Neuronal stem cell (in vitro differentiated cells): ENCODE measurements at regions not wholly inside any gene's neighbourhood (a gene's known extent, or its start where the extent isn't known, plus 50 kb on each side); places are given as distances from the start of the nearest gene placed in this dataset.
A peak's percentile ranks its signal among the peaks of the same experiment; 100 is the strongest.

Experiments used
- DNase-seq: peaks from one replicate; pipeline ENCODE4 v3.0.0-alpha.2; 2013; ENCODE audit warnings: low spot score
- H2AFZ ChIP-seq: one replicate; pipeline ENCODE4 v1.6.1; 2013; ENCODE audit warnings: mild to moderate bottlenecking, low read length, inconsistent platforms
- H2AK5ac ChIP-seq: 2 replicates; pipeline ENCODE4 v1.6.1; 2013; ENCODE audit warnings: low read depth, mild to moderate bottlenecking, inconsistent platforms, low read length, moderate library complexity, mixed read lengths
- H2BK120ac ChIP-seq: 2 replicates; pipeline ENCODE4 v1.6.1; 2013; ENCODE audit warnings: low read depth, mild to moderate bottlenecking, inconsistent platforms, low read length, moderate library complexity, mixed read lengths
- H2BK12ac ChIP-seq: one replicate; pipeline ENCODE4 v1.6.1; 2013; ENCODE audit warnings: low read length, inconsistent platforms
- H2BK15ac ChIP-seq: 2 replicates; pipeline ENCODE4 v1.6.1; 2013; ENCODE audit warnings: mild to moderate bottlenecking, low read length, inconsistent platforms, mixed read lengths
- H2BK5ac ChIP-seq: one replicate; pipeline ENCODE4 v1.6.1; 2013; ENCODE audit warnings: inconsistent platforms, mild to moderate bottlenecking, low read length, moderate library complexity
- H3K14ac ChIP-seq: one replicate; pipeline ENCODE4 v1.6.1; 2013; ENCODE audit warnings: low read length, inconsistent platforms
- H3K18ac ChIP-seq: 2 replicates; pipeline ENCODE4 v1.6.1; 2013; ENCODE audit warnings: low read length, inconsistent platforms
- H3K23ac ChIP-seq: 2 replicates; pipeline ENCODE4 v1.6.1; 2013; ENCODE audit warnings: low read depth, mild to moderate bottlenecking, mixed read lengths, low read length, inconsistent platforms; ENCODE audit not compliant: poor library complexity
- H3K27ac ChIP-seq: replicated peaks from 3 replicates; pipeline ENCODE4 v1.5.1; 2013; ENCODE audit warnings: low read length, inconsistent platforms
- H3K27me3 ChIP-seq, 3 experiments: 2 replicates each; pipeline ENCODE4 v1.6.1; 2013; ENCODE audit warnings: low read length in 3 of 3, mild to moderate bottlenecking in 2 of 3, inconsistent platforms in 1 of 3, low read depth in 1 of 3, mixed read lengths in 1 of 3, moderate library complexity in 1 of 3; ENCODE audit not compliant: control insufficient read depth in 3 of 3, insufficient read depth in 3 of 3
- H3K36me3 ChIP-seq, 2 donors: replicated peaks in 1 of 2; 2 replicates each; pipeline ENCODE4 v1.6.1; 2013; ENCODE audit warnings: low read length in 2 of 2; ENCODE audit not compliant: control insufficient read depth in 2 of 2, insufficient read depth in 2 of 2
- H3K4ac ChIP-seq: 2 replicates; pipeline ENCODE4 v1.6.1; 2013; ENCODE audit warnings: inconsistent platforms, mild to moderate bottlenecking, low read length, moderate library complexity
- H3K4me1 ChIP-seq, 2 donors: 1 replicate in 1 of 2; 2 replicates in 1 of 2; pipeline ENCODE4 v1.6.1; 2013; ENCODE audit warnings: low read length in 2 of 2, low read depth in 1 of 2; ENCODE audit not compliant: control insufficient read depth in 2 of 2, insufficient read depth in 1 of 2
- H3K4me2 ChIP-seq: one replicate; pipeline ENCODE4 v1.6.1; 2013; ENCODE audit warnings: mild to moderate bottlenecking, low read length, inconsistent platforms; ENCODE audit not compliant: insufficient read depth, poor library complexity, severe bottlenecking
- H3K4me3 ChIP-seq, 2 donors: 2 replicates each; pipeline ENCODE4 v1.5.1; 2013; ENCODE audit warnings: low read length in 2 of 2, mild to moderate bottlenecking in 2 of 2, inconsistent platforms in 1 of 2, moderate library complexity in 1 of 2
- H3K79me1 ChIP-seq: one replicate; pipeline ENCODE4 v1.6.1; 2013; ENCODE audit warnings: low read depth, mild to moderate bottlenecking, inconsistent platforms, low read length, moderate library complexity
- H3K9ac ChIP-seq: one replicate; pipeline ENCODE4 v1.6.1; 2013; ENCODE audit warnings: mild to moderate bottlenecking, low read depth, low read length, inconsistent platforms; ENCODE audit not compliant: poor library complexity
- H3K9me3 ChIP-seq, 2 donors: replicated peaks in 1 of 2; 2 replicates each; pipeline versions ENCODE3 to v1.6.1; 2013; ENCODE audit warnings: low read length in 2 of 2, mild to moderate bottlenecking in 2 of 2, inconsistent platforms in 1 of 2, low read depth in 1 of 2, mixed read lengths in 1 of 2, moderate library complexity in 1 of 2; ENCODE audit not compliant: control insufficient read depth in 2 of 2, insufficient read depth in 1 of 2
- H4K8ac ChIP-seq: one replicate; pipeline ENCODE4 v1.6.1; 2013; ENCODE audit warnings: low read depth, mild to moderate bottlenecking, inconsistent platforms, low read length, moderate library complexity
- H4K91ac ChIP-seq: one replicate; pipeline ENCODE4 v1.6.1; 2013; ENCODE audit warnings: low read length, low read depth, mild to moderate bottlenecking, inconsistent platforms; ENCODE audit not compliant: poor library complexity
- WGBS, 2 donors: extraction: QIAGEN DNeasy Blood & Tissue Kit; methylation state at CpG; one replicate each; pipeline ENCODE4 v1.1.7; 2013; ENCODE audit warnings: missing lambda C conversion rate in 2 of 2, mixed read lengths in 1 of 2; ENCODE audit not compliant: insufficient read length in 2 of 2, insufficient replicate concordance in 1 of 2; ENCODE audit errors: extremely low coverage in 2 of 2; 5-methylcytosine and 5-hydroxymethylcytosine counted together

DNA sequence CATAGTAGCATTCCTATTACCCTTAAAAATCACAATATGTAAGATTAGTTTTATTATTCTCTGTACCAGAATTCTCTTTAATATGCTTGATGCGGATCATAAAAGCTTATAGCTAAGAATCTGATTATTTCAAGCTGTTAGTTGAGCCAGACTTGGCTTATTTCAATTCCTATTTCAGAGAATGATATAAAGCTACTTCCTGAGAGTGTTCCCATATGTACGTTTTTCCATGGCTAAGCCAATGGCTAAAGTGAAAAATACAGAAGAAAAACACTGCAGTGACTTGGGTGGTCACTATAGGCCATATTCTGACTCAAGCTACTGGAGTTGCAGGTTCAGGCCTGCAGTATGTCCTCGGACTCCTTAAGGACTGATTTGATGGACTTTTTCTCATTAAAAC is 97.9 kb upstream of the EEF1E1 start:
- no peak overlapping the region for H3K4ac ChIP-seq

DNA sequence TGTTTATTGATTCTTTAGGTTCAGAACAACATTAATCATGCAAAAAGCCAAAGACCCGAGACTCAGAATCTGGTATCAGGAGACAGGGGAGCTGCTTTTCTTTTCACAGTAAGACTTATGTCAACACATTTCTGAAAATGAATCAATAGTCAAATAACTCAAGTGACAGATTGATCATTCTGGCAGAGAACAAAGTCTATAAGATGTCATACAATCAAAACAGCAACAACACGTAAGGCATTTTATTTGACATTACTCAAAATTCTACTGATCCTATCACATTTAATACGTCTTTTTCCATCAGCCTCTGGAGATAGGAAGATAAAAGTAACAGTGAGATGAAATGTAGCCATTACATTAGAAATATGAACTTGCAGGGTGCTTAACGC is 93.4 kb upstream of the EEF1E1 start:
- Histone ChIP-seq H2BK120ac (no peak overlapping the region), H2AFZ (peak overlapping the region; percentile 72), H4K91ac (no peak overlapping the region), H3K4me1 (peaks cover 8 to 19% of the 10 kb centered on the region in 2 donors), H3K23ac (no peak overlapping the region), H3K9me3 (no peaks in the 10 kb centered on the region), H2BK15ac (no peak overlapping the region), H3K27me3 (no peaks in the 10 kb centered on the region), H3K18ac (no peak overlapping the region), H3K4ac (no peak overlapping the region), H4K8ac (no peak overlapping the region), H3K9ac (no peak overlapping the region), H2BK12ac (no peak overlapping the region), H3K79me1 (no peaks in the 10 kb centered on the region), H3K4me2 (no peak overlapping the region), H2BK5ac (no peak overlapping the region), H3K4me3 (peak overlapping the region in 1 of 2 donors; percentile 3), H3K14ac (no peak overlapping the region), H3K36me3 (no peaks in the 10 kb centered on the region), H2AK5ac (no peak overlapping the region), H3K27ac (peak overlapping the region; percentile 49)
- no peak for DNase-seq
- no CpG with 5 or more reads among the region's 4 CpGs for WGBS, 2 donors

More for the DNA sequence above, 97.9 kb upstream of the EEF1E1 start:
- Histone ChIP-seq H3K4me1 (peaks cover 1 to 11% of the 10 kb centered on the region in 2 donors), H2AK5ac (no peak overlapping the region), H3K23ac (no peak overlapping the region), H2AFZ (no peak overlapping the region), H2BK12ac (no peak overlapping the region), H3K79me1 (no peaks in the 10 kb centered on the region), H3K36me3 (no peaks in the 10 kb centered on the region), H4K91ac (no peak overlapping the region), H3K14ac (no peak overlapping the region), H3K9me3 (peaks cover 0 to 5% of the 10 kb centered on the region in 2 donors), H3K27me3 (no peaks in the 10 kb centered on the region), H2BK5ac (no peak overlapping the region), H3K4me2 (no peak overlapping the region), H3K4me3 (no peak overlapping the region), H2BK15ac (no peak overlapping the region), H3K9ac (no peak overlapping the region), H3K27ac (no peak overlapping the region), H4K8ac (no peak overlapping the region), H3K18ac (no peak overlapping the region), H2BK120ac (no peak overlapping the region)
- no CpG with 5 or more reads among the region's 3 CpGs for WGBS, 2 donors
- DNase-seq: no peak

DNA sequence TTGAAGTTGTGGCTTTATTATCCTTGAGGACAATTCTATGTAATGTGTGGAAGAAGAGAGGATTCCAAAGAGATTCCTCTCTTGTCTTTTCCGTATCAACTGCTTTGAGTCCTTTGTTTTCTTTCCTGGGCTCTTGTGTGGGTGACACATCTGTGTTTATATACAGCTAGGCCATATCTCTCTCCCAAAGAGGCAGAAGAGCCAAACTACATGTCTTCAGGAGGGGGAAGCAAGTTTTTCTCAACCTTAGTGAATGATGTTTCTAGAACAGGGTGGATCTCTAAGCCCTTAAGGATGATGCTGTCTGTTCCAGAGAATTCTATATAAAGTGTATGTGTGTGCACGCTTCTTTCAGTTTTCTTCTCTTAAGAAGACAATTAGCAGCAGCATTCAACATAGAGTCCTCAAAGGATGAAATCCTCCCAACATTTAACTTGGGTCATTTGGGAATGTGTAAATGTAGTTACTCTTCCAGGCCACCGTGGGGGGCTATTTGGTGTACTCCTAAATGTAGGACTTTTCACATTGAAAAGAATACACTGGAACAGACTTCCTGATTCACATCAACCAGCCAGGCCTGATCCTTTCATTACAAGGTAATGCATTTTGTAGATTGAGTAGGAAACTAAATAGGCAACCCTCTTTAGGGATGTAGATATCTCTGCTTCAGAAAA is 92.8 kb upstream of the EEF1E1 start:
- Histone ChIP-seq H3K4me2 (no peak overlapping the region), H2BK12ac (no peak overlapping the region), H3K23ac (no peak overlapping the region), H3K36me3 (no peaks in the 10 kb centered on the region), H2BK5ac (no peak overlapping the region), H3K4me1 (peaks cover 8 to 19% of the 10 kb centered on the region in 2 donors), H2BK15ac (no peak overlapping the region), H3K18ac (no peak overlapping the region), H3K27ac (peak overlapping the region; percentile 79), H3K14ac (no peak overlapping the region), H2AFZ (peak overlapping the region; percentile 72), H3K9ac (no peak overlapping the region), H3K79me1 (no peaks in the 10 kb centered on the region), H2BK120ac (no peak overlapping the region), H2AK5ac (no peak overlapping the region), H3K4me3 (peak overlapping the region in 1 of 2 donors; percentile 3), H3K27me3 (no peaks in the 10 kb centered on the region), H4K8ac (no peak overlapping the region), H3K9me3 (no peaks in the 10 kb centered on the region), H3K4ac (no peak overlapping the region), H4K91ac (no peak overlapping the region)
- no peak for DNase-seq
- no CpG with 5 or more reads among the region's 3 CpGs for WGBS, 2 donors

DNA sequence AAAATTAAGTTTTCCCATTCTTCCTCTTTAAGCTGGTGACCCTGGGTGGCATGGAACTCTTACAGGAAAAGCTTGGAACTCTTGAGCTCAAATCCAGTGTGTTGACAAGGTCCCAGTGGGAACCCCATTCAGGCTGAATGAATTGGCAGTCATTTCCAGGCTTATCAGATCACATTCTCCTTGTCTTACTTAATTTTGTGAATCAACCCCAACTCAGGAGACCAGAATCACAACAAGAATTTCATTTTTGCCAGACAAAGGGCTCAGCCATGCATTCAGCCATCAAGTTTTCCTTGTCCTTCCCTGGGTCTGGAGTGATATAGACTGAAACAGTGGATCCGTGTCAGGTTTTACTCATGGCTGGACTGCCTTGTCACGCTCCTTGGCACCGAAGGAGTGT is 92.1 kb upstream of the EEF1E1 start:
- no peaks in the 10 kb centered on the region for H3K27me3 ChIP-seq
- H2BK15ac ChIP-seq: no peak overlapping the region
- no peaks in the 10 kb centered on the region for H3K36me3 ChIP-seq
- no peak overlapping the region for H2BK120ac ChIP-seq
- no peak overlapping the region for H3K23ac ChIP-seq
- no peak overlapping the region for H3K4me2 ChIP-seq
- H4K91ac ChIP-seq: no peak overlapping the region
- H3K14ac ChIP-seq: no peak overlapping the region
- H3K18ac ChIP-seq: no peak overlapping the region
- H3K79me1 ChIP-seq: no peaks in the 10 kb centered on the region
- no peak overlapping the region for H4K8ac ChIP-seq
- peak overlapping the region; percentile 79 for H3K27ac ChIP-seq
- H2AK5ac ChIP-seq: no peak overlapping the region
- no peak for DNase-seq
- peaks cover 8 to 19% of the 10 kb centered on the region in 2 donors for H3K4me1 ChIP-seq
- H3K4ac ChIP-seq: no peak overlapping the region
- peak overlapping the region; percentile 72 for H2AFZ ChIP-seq
- no peak overlapping the region for H3K4me3 ChIP-seq
- no peak overlapping the region for H2BK5ac ChIP-seq
- no peak overlapping the region for H3K9ac ChIP-seq
- no CpG with 5 or more reads among the region's 3 CpGs for WGBS, 2 donors
- H2BK12ac ChIP-seq: no peak overlapping the region
- H3K9me3 ChIP-seq: no peaks in the 10 kb centered on the region
